Right lobe of liver (tissue), 4 donors: ENCODE measurements at regions not wholly inside any gene's neighbourhood (a gene's known extent, or its start where the extent isn't known, plus 50 kb on each side); places are given as distances from the start of the nearest gene placed in this dataset.

Experiments used
- POLR2A ChIP-seq: fragments of 450-650 bp; IDR thresholded peaks from one replicate; pipeline ENCODE4 v1.6.1; 2017; ENCODE audit warnings: antibody characterized with exemption, mild to moderate bottlenecking
- TF ChIP-seq, protein P1 (sequence below), 4 donors: fragments of 200-600 bp in 3 of 4; fragments of 450-650 bp in 1 of 4; IDR thresholded peaks; one replicate each; pipeline versions ENCODE4 v1.5.1 to v1.8.0; 2016 to 2022; ENCODE audit warnings: antibody characterized with exemption in 4 of 4, mild to moderate bottlenecking in 2 of 4
- donor health status: DM: no; HTN: no; CAD: no.
- donor health status: DM: no; HTN: no; CAD: no.
- donor health status: DM: no; HTN: yes; CAD: no.

DNA sequence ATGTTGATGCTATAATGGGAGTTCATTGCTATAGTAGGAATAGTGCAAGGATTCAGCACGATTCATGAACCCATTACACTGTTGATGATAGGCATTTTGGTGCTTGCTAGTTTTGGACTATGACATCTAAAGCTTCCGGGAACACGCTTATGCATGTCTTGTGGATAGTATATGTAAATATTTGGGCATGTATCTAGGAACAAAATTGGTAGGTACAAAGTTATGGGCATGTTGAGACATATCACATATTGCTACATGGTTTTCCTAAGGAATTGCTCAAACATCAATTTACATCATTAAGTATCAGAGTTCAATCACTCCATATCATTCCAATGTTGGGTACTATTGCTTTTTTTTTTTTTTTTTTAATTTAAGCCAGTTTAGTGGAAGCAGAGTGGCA lies 1103.2 kb downstream of the TBC1D22A start:
- TF ChIP-seq, protein P1, sequence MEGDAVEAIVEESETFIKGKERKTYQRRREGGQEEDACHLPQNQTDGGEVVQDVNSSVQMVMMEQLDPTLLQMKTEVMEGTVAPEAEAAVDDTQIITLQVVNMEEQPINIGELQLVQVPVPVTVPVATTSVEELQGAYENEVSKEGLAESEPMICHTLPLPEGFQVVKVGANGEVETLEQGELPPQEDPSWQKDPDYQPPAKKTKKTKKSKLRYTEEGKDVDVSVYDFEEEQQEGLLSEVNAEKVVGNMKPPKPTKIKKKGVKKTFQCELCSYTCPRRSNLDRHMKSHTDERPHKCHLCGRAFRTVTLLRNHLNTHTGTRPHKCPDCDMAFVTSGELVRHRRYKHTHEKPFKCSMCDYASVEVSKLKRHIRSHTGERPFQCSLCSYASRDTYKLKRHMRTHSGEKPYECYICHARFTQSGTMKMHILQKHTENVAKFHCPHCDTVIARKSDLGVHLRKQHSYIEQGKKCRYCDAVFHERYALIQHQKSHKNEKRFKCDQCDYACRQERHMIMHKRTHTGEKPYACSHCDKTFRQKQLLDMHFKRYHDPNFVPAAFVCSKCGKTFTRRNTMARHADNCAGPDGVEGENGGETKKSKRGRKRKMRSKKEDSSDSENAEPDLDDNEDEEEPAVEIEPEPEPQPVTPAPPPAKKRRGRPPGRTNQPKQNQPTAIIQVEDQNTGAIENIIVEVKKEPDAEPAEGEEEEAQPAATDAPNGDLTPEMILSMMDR (IDR thresholded peaks at IDR 0.05): no peak
- no peak for TF ChIP-seq POLR2A
